WI38 (cell line): ENCODE measurements at regions not wholly inside any gene's neighbourhood (a gene's known extent, or its start where the extent isn't known, plus 50 kb on each side); places are given as distances from the start of the nearest gene placed in this dataset.

ENCODE experiments used
- H3K4me3 ChIP-seq: 2 replicates; pipeline ENCODE4 v1.5.1; 2011; ENCODE audit warnings: low read depth, mild to moderate bottlenecking, control low read depth, low read length
- TF ChIP-seq, protein P1 (sequence below): IDR thresholded peaks from 2 replicates; pipeline ENCODE4 v1.5.1; 2012; ENCODE audit warnings: low read depth, mild to moderate bottlenecking, control low read depth, low read length

DNA sequence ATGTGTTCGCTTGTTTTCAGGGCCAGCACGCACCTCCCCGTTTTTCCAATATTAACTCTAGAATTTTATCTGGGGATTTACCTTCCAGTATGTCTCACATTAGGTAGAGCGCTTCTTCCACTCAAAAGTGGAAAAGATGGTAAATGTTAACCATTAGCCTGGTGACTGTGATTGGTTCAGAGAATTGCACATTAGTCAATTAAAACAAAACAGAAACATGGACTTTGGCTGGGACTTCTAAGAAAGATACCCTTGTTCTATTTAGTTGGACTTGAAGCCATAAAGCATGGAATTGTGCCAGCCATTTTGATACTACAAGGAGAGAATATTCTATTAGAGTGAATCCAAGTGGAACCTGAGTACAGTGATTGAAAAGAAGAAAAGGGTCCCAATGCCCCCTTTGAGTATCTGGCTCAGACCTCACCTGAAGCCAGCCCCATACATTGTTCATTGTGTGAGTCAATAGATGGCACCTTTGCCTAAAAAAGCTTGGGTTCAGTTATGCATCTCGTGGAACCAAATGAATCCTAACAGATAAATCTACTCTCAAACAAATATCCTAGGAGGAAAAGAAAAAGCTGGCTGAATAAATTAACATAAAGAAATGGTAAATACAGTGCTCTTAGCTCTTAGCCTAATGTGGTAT is 354.3 kb downstream of the IRS1 start:
- TF ChIP-seq, protein P1, sequence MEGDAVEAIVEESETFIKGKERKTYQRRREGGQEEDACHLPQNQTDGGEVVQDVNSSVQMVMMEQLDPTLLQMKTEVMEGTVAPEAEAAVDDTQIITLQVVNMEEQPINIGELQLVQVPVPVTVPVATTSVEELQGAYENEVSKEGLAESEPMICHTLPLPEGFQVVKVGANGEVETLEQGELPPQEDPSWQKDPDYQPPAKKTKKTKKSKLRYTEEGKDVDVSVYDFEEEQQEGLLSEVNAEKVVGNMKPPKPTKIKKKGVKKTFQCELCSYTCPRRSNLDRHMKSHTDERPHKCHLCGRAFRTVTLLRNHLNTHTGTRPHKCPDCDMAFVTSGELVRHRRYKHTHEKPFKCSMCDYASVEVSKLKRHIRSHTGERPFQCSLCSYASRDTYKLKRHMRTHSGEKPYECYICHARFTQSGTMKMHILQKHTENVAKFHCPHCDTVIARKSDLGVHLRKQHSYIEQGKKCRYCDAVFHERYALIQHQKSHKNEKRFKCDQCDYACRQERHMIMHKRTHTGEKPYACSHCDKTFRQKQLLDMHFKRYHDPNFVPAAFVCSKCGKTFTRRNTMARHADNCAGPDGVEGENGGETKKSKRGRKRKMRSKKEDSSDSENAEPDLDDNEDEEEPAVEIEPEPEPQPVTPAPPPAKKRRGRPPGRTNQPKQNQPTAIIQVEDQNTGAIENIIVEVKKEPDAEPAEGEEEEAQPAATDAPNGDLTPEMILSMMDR, result no peak

DNA sequence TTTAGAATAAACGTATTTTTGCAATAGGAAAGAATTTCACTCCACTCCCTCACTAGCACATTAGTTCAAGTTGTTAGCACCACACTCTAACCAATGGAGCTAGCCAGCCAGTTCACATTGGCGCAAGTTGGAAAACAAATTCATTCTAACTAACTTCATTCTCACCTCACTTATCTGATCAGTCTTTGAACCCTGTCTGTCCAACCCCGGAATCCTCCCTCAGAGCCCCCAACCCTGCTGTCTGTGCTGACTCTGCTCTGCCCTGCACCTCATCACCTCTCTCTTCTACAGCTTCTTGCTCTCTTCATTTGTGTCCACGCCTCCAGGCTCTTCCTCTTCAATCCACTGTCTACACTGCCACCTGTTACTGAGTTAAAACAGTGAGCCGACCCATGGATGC is 356.5 kb downstream of the IRS1 start:
- TF ChIP-seq, protein P1, result no peak
- no peak overlapping the region for H3K4me3 ChIP-seq

More for the DNA sequence above, 354.3 kb downstream of the IRS1 start:
- no peak overlapping the region for H3K4me3 ChIP-seq

DNA sequence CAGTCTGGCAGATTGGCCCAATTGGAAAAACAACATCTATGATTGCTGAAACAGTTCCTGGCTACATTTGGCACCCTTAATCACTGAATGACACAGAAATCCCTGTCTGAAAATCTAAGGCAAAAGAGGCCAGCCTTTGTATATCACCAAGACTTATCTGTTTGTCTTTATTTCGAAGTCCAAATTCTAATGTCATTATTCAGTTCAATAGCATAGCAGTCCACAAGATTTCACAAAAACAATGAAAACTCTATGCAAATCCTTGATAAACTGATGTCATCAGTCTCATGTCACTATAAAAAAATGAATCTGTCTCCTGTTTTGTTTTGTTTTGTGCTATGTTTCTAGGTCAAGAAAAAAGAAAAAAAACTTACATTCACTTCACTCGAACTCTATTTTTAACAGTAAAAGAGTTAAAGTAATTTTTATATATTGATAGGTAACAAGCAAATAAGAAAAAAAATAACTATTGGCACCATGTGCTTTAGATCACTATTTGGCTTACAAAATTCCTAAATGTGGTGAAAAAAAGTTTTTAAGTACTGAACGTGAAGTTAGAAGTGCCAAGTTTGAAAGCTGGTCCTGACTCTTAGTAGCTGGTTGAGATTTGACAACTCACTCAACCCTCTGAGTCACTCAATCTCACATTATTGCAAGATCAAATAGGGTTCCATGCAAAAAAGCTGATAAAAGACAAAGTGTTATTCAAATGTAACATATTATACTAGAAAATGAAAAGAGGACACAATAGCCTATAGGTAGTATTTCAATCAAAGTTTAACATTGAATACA is 359.3 kb downstream of the IRS1 start:
- H3K4me3 ChIP-seq, result no peak overlapping the region
- TF ChIP-seq, protein P1, result no peak

DNA sequence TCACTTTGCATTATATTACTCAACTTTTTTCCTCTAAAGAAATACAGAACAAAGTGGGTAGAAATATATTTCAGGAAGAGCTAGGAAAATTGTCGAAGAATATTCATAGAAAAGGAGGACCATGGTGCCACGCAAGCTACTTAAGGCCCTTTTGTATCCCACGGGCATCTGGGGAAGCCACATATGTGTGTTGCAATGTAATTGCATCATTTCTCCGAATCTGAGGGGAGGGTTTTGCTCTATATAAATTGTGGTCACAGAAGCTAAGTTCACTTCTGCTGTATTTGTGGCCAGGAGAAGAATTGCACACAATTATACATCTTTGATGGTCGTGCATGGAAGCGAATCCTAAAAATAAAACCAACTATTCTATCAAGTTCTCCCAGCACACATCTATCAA is 360.3 kb downstream of the IRS1 start:
- H3K4me3 ChIP-seq, result no peak overlapping the region
- TF ChIP-seq, protein P1, result no peak

DNA sequence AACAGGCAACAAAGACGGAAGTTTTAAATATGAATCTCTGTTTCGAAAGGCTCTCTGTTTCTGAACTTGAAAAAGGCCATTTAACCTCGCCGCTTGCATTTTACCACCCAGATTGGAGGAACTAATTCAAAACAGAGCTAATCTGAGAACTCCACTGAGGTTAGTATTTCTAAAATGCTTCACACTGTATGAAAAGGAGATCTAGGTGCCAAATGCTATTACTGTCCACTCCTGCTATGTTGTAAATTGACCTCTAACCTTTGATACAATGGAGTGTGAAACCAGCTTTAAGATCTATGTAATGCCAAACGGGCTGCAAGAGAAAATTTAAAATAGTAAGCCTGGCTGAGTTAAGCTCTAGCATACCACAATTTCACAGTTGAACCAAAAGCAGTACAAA is 364.5 kb downstream of the IRS1 start:
- H3K4me3 ChIP-seq, result no peak overlapping the region
- TF ChIP-seq, protein P1, result no peak

DNA sequence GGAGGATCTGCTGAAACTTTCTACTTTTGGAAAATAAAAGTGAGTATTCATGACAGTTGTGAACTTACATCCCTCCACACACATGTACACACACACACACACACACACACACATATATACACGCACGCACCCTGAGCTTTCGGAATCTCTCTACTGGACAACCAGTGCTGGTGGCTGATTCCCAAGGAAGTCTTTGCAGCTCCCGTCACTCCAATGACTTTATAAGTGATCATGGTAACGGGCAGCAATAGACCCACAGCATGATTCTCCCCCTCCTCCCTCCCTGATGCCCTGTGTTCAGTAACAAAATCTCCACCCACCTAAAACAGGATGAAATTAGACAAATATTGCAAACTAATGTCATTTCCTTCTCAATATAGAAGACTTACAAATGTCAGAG is 364.9 kb downstream of the IRS1 start:
- TF ChIP-seq, protein P1, result no peak
- no peak overlapping the region for H3K4me3 ChIP-seq

DNA sequence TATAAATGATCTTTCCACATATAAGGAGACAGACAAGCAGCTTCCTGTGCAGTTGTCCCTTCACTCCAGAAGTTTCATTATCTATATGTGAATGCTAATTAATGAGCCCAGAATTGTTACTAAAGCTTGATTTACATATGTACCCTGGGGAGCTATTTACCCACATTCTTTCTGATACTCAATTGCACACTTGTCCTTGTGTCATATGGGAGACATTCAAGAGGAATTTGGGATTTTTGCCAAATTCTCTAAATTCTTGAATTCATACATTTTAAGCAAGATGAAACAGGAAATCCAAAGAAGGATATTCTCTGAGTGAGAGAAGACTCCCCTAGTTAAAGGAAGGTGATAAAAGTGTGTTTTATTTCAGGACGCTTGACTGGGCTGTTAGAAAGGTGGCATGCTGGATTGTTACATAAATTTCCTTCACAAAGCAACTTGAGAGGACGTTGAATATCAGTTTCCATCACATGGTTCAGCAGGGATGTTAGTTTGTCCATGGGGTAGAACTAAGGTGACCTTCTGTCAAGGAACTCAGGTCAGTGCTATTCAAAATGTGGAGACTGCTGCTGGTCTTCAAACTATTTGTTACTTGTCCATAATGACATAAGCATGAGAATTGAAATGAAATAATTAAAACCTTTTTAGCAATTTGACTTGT is 368.2 kb downstream of the IRS1 start:
- no peak overlapping the region for H3K4me3 ChIP-seq
- TF ChIP-seq, protein P1, result no peak
